ENCODE measurements at regions not wholly inside any gene's neighbourhood (a gene's known extent, or its start where the extent isn't known, plus 50 kb on each side); places are given as distances from the start of the nearest gene placed in this dataset.

DNA sequence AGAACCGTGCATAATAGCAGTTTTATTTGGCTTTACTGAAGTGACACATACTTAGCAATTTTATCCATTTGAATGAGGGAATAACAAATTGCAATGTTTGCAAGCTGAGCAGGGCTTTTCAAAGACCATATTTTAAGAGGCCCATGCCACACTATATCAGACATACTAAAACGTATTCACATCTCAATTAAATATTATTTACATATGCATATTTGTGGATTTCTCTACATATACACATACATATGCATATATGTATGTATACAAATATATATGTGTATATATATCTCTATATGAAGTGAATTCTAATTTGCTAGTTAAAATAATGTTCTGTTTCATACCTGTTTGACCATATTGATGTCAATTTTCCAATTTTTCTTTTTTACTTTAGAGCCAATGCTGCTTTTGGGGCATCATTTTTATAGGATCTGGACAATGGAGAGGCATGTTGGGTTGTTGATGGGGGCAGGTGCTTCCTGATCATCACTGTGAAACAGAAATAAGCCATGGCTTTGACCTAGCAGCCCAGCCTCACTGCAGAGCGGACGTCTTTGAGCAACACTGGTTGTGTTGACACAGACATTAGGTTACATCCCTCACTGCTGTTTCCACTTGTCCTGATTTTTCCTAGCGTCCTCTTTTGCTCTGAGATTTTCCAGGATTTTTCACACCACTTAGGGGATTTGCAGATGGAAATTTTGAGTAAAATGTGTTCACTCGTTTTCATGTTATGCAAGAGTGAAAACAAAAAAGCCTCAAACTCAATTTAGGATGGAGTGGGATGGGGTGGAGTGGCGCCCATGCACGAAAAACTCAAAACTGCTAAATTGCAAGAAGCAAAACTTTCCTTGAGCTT lies 56.9 kb downstream of the RDH14 start:
- DNase-seq (ENCODE audit: low read depth, low spot score): no peak

DNA sequence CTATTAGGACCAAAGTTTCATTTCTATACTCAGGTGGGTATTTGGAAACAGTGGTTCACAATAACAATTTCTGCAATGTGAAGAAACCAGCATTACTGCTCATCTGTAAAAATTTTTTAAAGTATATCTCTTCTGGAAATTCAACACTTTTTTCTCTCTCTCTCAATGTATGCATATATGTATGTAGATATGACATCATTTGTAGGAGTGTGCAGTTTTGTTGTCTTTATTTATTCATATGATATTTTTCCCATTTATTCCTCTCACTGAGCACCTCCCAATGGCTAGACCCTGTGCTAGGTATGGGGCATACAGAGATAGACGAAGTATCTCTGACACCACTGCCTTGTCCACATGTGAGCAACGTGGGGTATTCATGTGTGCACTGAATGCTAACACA lies 58.3 kb downstream of the RDH14 start:
- DNase-seq (ENCODE audit: low read depth, low spot score): no peak

DNA sequence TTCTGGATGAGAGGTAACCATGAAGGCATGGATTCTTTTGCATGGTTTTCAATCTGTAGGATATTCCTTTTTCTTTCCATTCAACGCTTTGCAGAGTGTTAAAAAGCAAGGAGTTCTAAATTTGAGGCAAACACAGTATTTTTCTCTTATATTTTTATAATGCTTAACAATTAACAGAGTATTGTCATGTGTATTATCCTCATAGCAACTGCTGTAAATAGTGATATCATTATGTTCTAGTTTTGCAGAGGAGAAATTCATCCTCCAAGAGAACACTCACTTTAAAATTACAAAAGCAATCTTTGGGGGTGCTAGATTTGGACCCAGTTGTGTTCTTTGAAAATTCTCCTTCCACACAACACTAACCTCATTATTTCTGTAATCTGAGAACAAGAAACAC lies 58.7 kb downstream of the RDH14 start:
- DNase-seq (ENCODE audit: low read depth, low spot score): no peak

DNA sequence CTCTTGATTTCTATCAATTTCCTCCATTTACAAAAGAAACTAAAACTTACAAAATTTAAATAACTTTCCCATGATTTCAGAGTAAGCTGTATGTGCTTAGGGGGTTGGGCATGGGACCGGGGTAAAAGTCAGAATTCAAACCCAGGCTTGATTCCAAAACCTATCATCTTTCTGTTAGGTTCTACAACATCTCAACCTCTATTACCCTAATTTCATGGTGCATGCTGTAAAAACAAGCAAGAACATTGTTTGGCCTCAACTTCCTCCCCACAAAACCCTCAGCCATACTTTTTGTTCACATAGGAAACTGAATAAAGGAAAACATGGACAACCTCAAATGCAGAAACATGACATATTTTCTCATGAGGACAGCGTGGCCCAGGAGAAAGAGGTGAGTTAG lies 59.3 kb downstream of the RDH14 start:
- no peak for DNase-seq (ENCODE audit: low read depth, low spot score)

DNA sequence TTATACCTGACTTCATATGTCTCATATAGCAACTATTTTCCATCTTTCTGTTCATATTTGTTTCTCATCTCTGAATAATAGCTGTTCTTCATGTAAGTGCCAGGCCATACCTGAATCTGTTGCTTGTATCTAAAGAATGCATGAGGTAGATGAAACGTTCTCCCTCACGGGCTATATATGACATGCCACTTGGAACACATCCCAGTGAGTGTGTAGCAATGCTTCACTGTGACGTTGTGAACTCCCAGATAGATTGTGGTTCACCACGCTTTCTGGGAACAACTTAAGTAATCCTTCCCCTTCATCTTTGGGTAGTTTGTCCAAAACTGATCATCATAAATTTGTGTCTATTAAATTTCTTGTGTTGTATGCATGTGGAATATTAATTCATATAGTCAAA lies 60.1 kb downstream of the RDH14 start:
- no peak for DNase-seq (ENCODE audit: low read depth, low spot score)

DNA sequence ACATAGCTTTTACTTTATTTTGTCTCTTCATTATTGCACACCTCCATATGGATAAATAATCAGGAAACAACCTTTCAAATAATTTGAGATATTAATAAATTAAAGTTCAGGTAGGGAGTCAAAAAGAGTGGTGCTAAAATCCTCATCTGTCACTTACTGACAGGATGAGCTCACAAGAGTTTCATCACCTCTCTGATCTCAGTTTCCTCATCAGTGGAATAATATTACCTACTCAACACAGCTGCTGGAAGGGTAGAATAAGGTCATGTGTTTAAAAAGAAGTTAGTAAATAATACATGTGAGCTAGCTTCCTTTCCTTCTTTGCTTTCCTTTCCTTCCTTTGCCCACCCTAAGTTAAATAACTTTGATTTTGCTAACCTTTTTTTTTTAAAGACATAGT lies 61.9 kb downstream of the RDH14 start:
- DNase-seq (ENCODE audit: low read depth, low spot score): no peak

DNA sequence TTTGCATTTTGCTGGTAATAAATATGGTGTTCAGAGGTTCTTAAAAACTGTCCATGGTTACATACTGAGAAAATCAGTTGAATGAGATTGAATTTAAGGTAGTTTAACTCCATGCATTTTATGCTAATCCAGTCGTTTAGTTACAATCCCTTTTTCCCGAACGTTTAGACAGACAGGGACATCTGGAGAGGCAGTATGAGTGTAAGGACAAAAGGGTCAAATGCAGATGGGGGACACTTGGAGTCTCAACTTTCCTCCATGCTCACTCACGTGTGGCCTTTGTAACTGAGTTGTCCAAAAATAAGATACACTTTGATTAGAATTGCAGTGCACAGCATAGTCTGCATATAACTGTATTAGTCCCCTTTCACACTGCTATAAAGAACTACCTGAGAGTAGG lies 63.9 kb downstream of the RDH14 start:
- DNase-seq (ENCODE audit: low read depth, low spot score): no peak

DNA sequence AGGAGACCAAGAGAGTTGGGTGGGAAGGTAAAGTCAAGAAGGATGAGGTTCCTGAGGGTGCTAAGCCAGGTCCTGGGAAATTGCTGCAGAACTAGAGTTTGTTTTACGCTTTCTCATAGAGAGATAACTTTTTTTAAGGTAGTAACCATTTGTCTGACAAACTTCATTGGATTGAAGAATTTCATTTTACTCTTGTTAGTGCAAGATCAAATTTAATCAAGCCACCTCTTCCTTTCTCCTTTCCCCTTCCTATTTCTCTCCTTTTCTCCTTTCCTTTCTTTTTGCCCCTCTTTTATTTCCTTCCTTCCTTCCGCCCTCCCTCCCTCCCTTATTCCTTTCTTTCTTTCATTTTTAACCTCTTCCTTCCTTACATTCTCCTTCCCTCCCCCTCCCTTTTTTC lies 65.4 kb downstream of the RDH14 start:
- DNase-seq (ENCODE audit: low read depth, low spot score): no peak

DNA sequence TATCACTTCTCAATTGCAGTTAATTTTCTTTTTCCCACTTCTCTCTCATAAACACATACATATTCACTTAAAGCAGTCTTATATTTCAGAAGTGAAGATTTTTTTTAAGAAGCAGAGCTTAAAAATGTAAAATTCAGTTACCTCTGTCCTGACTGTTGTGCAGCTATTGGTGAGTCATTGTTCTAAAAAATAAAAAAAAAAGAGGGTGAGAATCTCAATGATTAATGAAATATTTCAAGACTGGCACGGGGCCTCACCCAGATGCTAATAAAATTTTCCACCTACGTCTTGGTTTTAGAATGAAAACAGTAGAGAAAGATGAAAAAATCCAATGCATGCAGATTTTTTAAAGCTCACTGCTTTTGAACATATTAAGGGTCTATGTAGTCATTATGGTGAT lies 67.7 kb downstream of the RDH14 start:
- no peak for DNase-seq (ENCODE audit: low read depth, low spot score)

DNA sequence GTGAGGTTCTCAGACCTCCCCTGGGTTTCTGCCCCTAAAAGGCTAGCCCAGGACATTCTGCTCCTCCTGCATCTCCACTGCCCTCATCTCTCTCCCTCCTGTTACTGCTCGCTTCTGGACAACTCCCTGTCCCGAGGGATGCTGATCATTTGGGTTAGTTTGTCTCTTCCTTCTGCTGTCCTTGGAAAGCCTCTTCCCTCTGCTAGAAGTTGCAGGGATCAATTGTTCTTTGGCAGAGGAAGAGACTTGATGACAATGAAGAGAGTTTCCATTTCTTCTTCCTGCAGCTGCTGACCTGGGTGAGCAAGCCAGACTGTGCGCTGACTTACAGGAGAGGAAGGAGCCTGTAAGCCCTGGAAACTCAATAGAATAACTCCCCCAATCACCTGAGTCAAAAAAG lies 68.9 kb downstream of the RDH14 start:
- DNase-seq (ENCODE audit: low read depth, low spot score): no peak

DNA sequence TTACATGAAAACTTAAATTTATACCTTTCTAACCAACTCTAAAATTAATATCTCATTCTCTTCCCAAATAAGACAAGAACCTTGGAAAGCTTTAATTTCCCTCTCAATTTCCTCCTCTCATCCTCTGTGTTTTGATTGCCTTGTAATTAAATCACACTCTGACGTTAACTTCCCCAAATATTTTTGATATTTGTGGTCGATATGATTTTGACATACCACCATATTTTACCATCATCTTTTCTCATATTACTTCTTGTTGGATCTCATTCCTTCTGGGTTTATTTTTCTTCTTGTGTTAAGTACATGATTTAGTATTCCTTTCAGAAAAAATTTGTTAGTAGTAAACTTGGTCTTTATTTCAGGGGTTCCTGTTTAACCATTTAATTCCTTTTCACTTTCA lies 69.6 kb downstream of the RDH14 start:
- DNase-seq (ENCODE audit: low read depth, low spot score): no peak

DNA sequence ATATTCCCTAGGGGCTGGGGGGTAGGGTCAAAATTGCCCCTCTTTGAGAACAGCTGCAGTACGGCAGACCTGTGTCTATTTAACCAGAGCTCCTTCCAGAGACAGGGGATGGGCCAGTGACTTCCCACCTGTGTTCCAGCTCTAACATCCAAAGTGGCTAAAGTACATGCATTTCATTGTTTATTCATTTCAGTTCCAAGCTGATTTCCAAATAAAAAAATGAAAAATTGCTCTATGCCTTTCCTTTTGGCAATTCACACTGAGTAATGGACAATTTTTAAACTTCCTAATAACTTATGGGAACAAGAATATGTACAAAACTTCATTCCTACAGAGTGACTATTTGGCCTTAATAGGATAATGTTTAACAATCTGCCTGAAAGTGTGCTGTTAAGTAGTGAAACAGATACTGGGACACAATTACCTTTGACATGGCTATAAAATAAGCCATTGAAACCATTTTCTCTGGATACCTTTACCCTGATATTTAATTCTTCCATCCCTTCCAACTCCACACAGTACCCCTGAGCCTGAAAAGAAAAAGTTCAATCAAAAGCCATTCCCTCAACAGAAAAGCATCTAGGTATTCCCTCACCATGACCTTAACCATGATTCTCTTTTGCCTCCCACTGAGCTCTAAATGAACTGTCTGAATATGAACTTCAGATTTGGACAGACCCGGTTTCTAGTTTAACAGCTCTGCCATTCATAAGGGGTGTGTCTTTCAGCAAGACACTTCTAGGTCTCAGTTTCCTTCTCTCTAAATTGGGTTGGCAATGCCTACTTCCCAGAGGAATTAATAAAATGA lies 73.1 kb downstream of the RDH14 start:
- no peak for DNase-seq (ENCODE audit: low read depth, low spot score)

DNA sequence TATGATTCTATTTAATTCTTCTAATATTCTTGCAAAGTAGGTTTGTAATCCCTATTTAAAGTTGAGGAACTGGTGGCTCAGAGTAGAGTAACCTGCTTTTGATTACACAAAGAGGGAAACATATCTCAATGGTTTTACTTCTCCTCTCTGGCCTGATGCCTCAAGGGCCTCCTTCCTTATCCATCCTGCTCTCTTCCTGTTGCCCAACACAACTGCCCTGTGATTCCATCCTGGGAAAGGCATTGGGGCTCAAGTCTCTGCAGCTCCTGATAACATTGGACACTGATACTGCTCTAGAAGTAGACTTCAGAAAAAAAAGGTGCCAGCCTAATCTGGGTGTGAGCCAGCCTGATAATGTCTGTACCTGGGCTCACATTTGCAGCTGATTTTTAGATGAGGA lies 75.8 kb downstream of the RDH14 start:
- no peak for DNase-seq (ENCODE audit: low read depth, low spot score)

DNA sequence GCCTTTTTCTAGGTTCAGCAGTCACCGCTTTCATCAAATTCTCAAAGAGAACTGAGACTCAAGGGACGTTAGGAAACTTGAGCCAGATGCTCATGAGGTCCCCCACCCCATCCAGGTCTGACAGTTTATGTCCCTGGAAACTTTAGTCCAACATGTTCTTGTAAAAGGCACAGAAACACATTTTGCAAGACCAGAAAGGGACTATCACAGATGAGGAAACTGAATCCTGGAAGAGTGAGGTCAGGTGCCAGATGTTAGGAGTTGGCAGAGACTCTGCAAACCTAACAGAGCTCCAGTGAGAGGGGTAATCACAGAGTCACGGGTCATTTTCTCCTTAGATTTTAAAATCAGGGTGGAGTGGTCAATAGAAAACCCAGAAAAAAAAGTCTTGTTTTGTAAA lies 76.6 kb downstream of the RDH14 start:
- no peak for DNase-seq (ENCODE audit: low read depth, low spot score)

DNA sequence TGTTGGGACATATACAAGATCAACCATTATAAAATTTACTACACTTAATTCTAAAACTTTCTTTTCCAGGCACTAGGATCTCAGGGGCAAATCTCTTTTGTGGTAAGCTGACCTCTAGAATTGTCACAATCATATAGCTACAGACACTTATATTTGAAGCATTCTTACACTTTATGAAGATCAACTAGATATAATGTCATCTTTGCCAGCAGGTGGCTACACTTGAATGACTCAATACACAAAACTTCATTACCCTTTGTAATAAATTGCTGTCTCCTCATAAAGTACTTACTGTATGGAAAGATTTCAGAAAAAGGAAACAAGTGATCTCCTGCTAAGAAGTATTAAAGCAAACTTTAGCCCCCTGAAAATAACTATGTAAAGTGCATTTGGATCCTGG lies 77.8 kb downstream of the RDH14 start:
- no peak for DNase-seq (ENCODE audit: low read depth, low spot score)

DNA sequence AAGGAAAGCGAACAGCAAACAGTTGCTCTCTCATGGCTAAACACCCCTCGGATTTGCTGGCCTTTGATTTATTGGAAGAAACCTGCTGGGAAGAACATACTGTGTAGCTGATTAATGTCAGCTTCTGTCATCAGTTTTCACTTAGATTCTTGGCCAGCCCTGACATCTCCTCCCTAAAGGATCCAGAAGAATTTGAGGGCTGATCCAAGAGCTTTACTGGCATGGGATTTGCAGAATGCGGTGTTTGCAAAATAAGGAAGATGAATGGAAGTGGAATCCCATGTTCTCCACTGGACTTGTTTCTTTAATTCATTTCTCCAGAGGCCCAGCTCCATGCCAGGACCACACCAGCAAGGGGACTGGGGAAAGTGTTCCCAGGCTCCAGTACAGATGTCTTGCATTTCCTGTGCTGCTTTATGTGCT lies 80.5 kb downstream of the RDH14 start:
- no peak for DNase-seq (ENCODE audit: low read depth, low spot score)

DNA sequence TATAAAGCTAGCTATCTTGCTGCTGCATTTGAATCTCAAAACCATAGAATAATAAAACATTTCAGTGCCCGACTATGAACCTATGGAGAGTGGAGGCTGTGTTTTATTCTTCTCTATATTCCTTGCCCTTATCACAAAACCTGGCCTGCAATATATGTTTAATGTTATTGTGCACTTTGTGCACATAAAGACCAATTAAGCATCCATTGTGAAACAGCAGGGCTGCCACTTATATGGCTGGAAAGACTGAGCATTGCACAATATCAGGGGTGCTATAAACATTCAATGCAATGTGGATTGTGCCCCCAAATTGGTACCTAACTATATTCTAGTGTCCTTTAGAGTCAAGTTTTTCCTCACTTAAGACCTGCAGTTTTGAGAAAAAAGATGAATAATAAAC lies 83.2 kb downstream of the RDH14 start:
- DNase-seq (ENCODE audit: low read depth, low spot score): no peak

DNA sequence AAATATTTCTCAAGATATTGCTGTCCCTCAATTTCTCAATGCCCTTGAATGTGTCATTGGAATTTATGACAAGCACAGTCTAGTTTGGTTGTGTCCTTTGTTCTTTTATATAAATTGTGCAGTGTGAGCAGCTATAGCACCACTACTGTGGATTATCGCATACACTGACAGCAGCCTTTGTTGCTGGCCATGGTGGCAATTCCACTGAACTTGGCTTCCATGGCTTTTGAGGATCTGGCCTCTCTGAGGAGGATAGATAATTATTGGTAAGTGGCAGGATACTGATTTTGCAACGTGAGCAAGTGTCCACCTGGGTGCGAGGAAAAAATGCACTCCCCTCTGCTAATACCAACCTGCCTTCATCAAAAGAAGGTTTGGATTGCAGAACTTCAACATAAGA lies 84.0 kb downstream of the RDH14 start:
- no peak for DNase-seq (ENCODE audit: low read depth, low spot score)

DNA sequence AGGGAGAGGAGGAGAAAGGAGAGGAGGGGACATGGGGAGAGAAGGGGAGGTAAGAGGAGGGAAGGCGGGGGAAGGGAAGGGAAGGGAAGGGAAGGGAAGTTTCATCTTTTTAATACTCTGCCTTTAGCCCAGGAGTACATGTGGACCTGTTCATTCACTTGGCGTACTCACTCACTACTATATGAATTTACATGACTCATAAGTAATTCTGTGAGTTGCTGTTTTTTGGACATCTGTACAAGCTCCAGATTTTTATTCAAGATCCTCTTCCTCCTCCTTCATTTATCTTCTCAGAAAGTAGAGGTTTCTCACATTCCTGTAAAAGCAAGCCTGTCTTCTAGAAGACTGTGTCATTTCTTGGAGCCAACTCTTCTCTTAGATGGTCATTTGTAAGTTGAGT lies 84.6 kb downstream of the RDH14 start:
- DNase-seq (ENCODE audit: low read depth, low spot score): no peak

DNA sequence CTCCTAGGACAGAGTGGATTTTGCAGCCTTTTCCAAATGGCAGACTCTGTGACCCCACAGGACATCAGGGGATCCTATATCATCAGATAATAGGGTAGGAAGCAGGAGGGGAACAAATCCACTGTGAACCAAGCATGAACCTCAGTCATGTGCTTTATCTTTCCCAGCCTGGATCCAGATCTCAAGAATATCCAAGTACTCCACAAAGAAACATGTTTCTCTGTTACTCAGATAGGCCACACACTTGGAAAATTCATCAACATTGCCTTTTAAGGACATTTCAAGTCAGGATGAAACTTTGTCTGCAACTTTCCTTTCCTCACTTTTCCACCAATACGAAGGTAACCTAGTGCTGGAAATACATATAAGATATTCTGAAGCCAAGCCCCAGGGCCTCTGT lies 85.8 kb downstream of the RDH14 start:
- no peak for DNase-seq (ENCODE audit: low read depth, low spot score)

DNA sequence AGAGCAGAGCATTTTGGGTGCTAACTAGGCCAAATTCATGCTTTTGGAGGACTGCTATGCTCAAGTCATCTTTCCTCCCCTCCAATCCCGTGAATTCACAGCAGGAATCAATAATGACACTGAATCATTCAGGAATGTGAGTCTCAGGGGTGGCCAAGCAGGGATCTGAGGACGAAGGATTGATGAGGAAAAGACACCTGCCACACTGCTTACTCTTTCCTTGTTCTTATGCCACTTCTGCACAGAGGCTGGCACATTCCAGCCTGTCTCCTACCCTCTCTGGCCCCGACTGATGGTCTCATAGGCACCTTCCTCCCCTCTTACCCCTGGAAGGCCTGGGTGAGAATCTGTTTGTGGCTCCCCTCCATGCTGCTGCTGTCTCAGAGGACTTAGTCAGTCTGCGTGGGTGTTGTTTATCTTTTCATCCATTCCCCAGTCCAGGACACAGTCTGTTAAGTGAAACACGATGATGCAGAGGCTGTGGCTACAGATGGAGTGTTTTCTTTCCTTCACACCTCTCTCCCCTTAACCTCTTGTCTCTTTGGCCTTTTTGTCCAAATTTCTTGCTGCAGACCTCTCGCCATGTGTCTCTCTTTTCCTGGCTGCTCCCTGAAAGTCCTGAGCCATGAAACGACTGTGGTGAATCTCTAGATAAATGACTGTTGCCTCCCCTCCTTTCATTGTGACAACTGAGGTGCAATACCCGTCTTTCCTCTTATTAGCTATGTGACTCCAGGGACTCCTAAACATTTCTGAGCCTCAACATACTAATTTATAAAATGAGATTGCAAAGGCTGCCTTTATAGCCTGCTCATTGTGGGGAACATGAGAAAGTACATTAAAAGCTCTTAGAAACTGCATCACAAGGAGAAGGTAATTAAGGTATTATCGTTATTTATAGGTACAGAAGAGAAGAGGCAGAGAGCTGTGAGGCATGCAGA lies 86.9 kb downstream of the RDH14 start:
- no peak for DNase-seq (ENCODE audit: low read depth, low spot score)

DNA sequence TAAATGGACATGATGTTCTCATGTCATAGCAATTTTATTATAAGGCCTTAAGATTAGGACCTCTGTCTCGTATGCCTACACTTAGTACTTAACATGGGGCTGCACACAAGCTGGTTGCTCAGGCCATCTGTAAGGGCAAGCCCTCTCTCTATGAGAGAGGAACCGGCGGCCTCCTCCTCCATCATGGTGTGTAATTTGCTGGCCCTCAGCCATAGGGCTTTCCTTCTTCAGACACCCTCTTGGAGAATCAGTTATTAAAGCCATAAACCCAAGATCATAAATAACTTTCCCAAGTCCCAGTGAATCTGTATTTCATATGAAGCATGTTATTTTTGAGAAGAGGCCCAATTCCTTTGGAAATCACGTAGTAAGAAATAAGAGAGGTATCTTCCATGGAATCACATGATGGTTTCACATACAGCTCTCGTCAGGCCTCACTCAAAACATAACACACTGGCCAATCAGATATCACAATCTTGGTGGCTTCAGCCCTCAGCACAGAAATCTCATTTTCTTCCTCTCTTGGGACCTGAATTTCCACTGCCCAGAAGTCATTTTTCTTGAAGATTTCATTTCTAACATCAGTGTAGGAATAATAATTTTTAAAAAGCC lies 92.6 kb downstream of the RDH14 start:
- DNase-seq (ENCODE audit: low read depth, low spot score): no peak

Data from ELF-1 (cell line).